ENCODE measurements at regions not wholly inside any gene's neighbourhood (a gene's known extent, or its start where the extent isn't known, plus 50 kb on each side); places are given as distances from the start of the nearest gene placed in this dataset.
"Not testable (repeated sequence)": the region's sequence is repeated elsewhere in the genome, so short reads cannot be mapped to it uniquely, and the experiment has no call there.

DNA sequence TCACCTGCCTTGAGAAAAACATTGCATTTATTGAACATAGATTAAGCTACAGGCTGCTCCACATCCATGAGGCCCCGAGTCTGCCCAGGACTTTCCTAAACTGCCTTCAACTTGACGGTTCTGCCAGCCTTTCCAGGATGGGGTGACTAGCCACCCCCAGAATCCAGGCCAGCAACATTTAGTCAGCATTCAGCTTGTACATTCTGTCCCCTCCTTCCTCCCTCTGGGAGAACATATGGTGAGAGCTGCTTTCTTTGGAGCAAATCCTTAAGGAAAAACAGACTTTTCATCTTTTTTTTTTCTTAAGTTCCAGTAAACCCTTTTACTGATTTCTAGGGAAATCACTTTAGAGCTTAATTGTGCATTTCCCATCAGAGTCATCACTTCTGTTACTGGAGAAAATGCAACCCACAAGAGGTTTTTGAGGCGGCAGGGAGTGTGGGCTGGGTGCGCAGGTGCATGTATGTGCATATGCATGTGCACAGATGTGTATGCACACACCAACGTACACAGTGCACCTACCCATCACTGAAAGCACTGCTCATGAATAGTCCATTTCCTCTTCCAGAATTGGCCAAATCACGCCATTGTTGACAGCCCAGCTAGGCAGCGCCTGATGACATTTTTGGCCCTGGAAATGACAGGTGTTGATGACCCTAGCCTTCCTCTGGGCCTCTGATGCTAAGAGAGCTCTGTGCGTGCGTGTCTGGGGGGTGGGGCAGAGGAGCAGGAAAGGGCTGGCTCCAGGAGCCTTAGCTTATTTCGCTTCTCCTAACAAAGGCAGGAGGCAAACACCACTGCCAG, 145.6 kb downstream of the HSD17B3 start:
- no peak for DNase-seq

DNA sequence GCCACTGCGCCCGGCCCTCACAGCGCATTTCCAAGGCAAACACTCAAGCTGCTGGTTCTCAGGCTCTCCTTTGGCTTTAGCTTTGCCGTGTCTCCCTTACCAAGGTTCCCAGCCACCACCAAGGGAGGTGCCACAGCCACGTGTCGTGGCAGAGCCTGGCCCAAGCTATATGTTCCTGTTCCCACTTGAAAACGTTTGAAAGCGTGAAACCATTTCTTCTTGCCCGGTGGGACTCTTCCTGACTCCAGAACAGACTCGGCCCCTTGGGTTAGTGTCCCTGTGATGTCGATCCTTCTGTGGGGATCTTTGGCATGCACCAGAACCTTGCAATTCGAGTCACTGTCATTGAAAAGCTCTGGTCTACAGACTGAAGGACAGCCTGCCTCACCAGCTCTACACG, 147.9 kb downstream of the HSD17B3 start:
- no peak for DNase-seq

DNA sequence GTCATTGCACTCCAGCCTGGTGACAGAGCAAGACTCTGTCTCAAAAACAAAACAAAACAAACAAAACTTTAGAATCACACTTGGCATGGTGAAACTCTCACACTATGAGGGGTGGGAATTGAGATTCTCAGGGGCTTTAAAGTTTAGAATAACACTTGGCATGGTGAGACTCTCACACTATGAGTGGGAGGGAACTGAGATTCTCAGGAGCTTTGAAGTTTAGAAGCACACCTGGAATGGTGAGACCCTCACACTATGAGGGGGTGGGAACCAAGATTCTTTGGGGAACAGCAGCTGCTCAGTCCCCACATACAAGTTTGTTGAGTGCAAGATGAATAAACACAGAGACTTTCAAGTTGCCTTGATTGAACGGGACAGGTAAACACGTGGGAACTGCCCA, 149.4 kb downstream of the HSD17B3 start:
- no peak for DNase-seq

DNA sequence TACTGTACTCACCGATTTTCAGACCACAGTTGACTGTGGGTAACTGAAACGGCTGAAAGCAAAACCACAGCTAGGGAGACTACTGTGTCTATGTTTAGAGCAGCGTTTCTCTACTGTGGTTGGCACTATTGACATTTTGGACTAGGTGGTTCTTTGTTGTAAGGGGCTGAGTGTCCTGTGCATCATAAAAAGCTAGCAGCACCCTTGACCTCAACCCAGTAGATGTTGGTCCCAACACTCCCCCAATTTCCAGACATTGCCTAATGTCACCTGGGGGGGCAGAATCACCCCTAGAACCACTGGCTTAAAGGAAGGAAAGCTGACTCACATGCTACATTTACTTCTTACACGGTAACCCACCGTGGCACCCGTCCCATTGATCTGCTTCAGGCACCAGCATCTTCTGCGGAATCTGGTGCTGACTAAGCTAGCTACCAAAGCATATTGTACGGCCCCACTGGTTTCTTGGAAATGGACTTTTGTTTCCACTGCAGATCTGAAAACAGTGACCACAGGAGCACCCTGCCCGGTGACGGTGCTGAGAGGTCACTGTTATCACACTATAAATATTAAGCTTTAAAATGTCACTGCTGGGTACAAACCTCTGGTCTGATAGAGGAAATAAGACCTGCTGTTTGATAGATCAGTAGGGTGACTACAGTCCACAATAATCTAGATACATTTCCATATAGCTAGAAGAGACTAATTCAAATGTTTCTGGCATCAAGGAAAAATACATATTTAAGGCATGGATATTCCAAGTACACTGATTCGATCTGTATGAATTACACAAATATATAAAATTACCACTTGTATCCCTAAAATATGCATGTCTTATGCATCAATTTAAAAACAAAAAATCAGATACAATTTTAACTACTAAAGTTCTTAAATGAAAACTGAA, 151.4 kb downstream of the HSD17B3 start:
- DNase-seq, result peak; percentile 86

DNA sequence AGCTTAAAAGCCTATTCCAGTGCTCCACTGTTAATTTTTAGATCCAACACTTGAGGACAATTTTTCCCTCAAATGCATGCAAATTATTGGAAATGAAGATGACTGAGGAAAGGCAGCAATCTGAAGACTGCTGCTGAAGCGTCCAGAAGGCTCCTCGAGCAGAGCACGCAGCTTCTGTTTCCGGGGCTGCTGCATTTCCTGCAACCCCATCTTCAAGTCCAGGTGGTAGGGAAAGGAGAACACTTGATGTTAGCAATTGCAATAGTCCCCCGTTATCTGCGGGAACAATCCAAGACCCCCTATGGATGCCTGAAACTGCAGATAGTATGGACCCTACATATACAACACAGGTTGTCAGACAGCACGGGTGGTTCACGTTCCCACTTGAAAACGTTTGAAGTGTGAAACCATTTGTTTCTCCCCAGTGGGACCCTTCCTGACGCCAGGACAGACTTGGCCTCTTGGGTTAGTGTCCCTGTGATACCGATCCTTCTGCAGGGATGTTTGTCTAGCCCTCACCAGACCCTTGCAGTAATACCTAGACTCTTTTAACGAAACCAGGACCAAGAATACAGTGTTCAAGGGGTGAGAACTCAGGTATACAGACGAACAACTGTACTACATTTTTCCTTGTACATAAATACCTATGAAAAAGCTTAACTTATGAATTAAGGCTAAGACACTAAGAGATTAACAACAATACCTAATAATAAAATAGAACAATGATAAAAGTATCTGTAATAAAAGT, 152.3 kb downstream of the HSD17B3 start:
- no peak for DNase-seq

DNA sequence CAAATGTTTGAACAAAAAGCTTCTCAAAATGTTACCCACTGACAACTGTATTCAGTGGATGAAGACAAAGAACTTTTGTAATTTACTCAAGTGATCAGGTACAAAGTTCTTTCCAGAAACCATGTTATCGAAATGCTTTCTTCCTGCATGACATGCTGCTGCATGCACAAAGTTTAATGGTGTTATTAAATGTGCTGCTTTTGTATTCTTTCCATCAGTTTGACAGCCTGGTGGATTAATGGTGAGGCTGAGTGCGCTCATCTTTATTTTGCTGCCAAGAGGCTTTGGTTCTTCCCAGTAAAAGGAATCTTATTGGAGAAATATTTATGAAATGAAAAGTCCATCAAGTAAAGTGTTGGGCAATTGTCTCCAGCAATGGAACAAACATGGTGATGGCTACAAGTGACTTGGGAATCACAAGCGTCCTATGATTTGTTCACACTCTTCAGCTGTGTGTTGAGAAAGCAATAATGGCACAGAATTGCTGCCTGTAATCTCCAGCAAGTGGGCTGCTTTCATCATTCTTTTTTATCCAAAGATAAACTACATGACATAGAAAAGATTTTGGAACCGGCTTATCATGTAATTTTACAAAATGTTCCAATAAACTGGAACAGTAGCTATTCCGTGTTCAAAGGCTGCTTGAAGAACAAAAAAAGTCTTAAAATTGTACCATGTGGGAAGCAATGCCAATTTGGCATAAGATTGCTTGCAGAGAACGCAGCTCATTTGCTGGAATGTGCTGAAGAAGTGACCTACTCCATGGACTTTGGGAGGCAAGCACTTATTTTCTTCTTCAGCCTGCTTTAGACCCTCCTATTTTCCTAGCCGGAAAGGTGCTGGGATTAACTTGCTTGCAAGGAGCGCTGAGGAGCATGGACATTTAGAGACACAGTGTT, 153.1 kb downstream of the HSD17B3 start:
- DNase-seq, result no peak

DNA sequence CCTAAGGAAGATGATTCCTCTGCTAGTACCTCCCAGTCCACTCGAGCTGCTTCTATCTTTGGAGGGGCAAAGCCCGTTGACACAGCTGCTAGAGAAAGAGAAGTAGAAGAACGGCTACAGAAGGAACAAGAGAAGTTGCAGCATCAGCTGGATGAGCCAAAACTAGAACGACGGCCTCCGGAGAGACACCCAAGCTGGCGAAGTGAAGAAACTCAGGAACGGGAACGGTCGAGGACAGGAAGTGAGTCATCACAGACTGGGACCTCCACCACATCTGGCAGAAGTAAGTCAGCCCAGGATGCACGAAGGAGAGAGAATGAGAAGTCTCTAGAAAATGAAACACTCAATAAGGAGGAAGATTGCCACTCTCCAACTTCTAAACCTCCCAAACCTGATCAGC, 154.9 kb downstream of the HSD17B3 start:
- not testable (repeated sequence) for DNase-seq

DNA sequence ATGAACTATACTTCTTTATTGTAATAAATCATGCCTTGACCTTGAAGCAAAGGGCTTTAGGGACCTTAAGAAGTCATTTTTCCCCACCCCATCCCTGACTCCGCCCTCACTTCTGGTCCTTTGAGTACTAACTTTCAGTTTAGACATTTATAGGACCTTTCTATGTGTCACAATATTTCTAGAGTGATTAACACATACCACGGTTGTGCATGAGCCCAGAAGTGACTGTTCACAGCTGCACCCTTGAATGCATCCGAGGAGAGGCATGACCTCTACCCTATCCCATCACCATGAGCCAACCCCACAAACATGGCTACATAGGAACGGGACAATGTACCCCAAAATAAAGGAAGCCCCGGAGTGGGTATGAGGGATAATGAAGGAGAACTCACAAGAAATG, 160.3 kb downstream of the HSD17B3 start:
- no peak for DNase-seq

DNA sequence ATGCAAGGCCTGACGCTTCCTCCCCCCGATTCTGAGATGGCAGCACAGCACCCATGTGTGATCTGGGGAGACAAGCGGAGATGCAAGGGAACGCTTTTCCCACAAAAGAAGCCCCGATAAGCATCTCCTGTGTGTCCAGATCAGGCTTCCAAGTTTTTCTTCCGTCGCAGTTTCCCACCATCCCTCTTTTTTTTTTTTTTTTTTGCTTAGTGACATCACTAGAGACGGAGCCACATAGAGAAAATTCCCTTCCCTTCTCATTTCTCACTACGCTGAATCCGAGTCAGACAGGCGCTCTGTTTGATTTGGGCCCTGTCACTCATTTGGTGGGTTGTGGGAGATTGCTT, 160.9 kb downstream of the HSD17B3 start:
- no peak for DNase-seq

DNA sequence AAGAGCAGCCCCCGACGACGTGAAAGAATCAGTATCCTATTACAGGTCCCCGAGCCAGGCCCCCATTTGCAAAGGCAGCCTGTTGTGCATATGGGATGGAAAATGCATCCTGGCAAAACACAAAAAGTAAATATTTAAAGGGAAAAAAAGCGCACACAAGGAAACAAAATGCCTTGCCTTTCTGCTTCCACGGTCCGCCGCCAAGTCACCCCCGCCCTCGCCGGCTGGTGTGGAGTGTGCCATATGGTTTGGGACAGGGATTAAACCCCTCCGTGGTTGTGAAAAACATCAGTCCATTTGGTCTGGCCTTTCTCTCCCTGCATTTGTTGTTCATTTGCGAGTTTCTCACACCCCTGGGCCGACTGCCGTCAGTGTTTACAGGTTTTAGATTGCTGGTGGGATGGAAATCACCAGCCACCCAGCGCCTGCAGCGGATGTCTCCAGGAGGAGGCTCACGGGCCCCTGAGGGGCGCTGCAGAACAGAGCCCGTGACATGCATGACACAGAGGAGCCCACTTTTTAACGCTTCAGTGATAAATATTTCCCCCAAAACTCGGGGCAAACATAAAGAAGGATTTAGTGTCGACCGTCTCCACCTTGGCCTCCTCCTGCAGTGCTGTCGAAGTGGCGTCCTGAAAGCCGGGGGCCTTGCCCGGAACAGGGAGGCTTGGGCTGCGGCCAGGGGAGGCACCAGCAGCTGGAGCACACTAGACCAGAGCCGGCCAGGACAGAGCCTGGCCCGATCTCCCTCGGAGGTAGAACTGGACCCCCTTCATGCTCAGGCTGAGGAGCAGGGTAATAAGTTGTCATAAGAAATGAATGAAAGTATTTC, 161.5 kb downstream of the HSD17B3 start:
- DNase-seq, result no peak

DNA sequence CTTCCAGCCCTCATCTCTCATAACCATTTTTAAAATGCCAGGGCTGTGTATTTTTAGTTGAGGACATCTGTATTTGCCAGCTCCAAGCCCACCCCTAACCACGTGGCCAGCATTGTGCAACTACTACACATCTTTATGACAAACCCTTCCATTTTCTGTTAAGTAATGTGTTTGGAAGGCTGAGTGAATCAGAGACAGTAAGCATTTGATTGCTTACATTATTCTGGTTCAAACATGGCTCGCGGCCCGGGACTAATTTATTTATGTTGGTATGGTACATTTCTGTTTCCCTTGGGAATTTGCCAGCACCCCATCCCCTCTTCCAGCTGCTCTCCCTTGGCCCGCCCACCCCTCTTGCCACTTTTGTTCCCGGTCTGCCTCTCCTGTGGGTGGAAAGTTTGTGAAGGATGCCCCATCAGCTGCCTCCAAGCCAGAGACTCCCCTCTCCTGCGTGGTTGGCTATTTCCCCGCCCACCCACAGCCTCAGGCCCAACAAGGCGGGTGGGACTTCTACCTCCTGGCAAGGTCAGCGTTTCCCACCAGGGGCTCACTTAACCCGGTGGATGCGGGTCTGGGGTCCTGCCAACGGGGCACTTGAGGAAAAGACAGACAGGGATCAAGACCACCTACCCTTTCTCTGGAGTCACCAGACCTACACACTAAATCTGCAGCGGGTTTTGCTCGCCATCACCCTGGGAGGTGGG, 162.2 kb downstream of the HSD17B3 start:
- DNase-seq, result no peak

DNA sequence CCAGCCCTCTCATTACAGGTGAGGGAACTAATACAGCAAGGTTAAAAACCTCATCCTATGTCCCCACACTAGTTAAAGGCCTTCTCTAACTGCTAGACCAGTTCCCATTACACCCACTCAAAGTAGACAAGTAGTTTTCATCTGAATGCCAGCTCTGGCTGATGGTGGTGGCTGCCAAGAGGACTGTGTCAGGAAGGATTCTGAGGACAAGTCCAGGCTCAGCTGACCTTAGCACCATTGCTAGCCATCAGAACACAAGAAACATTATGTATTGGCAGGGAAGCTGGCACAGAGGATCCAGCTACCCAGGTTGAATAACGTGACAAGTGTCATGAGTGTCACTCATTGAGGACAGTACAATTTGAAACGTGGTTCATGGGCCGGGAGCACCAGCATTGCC, 163.4 kb downstream of the HSD17B3 start:
- no peak for DNase-seq

DNA sequence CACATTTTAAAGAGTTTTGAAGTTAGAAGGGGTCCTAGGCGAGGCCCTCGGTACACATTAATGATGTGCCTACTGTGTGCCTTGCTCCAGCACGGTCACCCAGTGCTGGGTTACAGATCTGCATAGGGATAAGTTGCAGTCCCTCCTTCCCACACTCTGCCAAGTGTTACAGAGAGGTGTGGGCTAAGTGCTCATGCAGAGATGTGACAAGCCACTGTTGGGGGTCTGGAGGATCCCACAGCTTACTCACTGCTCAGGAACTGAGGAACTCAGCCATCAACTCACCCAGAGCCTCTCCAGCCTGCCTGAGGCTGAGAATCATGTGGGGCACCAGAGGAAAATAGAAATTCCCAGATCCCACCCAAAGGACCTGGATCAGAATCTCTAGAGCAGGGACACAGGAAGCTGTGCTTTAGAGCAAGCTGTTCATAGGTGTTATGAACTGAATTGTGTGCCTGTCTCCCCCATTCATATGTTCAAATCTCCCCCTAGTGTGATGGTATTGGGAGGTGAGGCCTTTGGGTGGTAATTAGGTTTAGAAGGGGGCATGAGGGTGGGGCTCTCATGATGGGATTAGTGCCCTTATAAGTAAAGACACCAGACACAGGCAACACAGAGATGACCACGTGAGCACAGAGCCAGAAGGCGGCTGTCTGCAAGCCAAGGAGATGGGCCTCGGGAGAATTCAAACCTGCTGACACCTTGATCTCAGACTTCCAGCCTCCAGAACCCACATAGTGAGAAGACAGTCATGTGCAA, 164.1 kb downstream of the HSD17B3 start:
- DNase-seq, result no peak

DNA sequence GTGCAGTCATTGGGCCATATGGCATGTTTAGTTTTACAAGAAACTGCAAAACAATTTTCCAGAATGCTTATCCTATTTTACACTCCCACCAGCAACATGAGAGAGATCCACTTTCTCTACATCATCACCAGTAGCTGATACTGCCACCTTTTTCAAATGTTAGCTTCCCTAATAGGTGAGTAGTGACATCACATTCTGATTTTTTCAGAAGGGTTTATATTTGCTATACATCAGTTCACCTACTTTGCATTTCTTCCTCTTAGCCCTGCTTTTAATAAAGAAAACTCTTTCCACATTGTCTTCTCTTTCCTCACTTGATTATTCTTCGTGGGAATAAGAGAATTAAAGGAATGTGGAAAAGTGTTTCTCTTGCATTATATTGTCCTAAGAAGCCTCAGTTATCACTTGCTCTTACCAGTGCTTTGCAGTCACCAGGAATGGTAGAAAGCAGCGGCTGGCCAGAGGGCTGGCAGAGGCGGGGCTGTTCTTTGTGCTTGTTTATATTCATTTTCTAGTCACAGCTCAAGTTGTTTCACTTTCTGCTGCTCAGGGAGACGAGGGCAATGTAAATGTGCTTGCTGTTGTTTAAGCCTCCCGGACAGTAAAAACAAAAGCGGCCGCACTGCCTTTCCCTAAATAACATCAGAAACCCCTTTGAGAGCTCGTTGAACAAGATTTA, 164.8 kb downstream of the HSD17B3 start:
- DNase-seq, result peak; percentile 78

DNA sequence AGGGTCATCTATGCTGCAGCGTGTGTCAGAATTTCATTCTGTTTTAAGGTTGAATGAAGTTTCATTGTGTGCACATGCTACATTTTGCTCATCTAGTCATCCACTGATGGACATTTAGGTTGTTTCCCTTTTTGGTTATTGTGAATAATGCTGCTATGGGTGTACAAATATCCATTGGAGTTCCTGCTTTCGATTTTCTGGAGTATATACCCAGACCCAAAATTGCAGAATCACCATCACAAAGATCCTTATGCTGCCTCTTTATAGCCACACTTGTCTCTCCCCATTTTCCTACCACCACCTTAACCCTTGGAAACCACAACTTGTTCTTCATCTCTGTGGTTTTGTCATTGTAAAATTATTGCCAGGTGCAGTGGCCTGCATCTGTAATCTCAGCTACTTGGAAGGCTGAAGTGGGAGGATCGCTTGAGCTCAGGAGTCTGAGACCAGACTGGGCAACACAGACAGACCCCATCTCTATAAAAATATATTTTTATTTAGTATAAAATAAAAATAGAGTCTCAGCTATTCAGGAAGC, 166.2 kb downstream of the HSD17B3 start:
- DNase-seq, result no peak

DNA sequence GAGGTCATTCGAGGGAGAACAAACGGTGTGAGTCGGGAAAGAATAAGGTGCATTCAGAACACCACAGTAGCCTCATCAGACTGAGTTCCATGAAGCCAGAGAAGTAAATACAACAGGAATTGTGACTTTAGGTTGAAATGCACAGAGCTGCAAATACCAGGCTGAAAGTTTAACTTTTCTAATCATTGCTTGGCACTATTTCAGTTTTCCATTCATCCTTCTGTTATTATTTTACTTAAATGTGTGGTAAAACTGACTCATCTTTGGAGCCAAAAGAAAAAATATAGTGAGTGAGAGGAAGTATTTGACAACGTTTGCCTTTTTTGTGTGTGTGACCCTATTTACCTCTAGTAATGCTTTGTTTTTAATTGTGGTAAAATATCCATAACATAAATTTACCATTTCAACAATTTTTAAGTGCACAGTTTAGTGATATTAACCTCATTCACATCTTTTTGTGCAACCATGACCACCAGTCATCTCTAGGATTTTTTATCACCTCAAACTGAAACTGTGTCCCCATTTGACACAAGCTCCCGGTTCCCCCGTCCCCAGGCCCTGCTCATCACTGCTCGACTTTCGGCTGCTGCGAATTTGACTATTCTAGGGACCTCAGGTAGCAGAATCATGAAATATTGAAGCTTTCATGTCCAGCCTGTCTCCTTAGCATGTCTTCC, 166.8 kb downstream of the HSD17B3 start:
- no peak for DNase-seq

DNA sequence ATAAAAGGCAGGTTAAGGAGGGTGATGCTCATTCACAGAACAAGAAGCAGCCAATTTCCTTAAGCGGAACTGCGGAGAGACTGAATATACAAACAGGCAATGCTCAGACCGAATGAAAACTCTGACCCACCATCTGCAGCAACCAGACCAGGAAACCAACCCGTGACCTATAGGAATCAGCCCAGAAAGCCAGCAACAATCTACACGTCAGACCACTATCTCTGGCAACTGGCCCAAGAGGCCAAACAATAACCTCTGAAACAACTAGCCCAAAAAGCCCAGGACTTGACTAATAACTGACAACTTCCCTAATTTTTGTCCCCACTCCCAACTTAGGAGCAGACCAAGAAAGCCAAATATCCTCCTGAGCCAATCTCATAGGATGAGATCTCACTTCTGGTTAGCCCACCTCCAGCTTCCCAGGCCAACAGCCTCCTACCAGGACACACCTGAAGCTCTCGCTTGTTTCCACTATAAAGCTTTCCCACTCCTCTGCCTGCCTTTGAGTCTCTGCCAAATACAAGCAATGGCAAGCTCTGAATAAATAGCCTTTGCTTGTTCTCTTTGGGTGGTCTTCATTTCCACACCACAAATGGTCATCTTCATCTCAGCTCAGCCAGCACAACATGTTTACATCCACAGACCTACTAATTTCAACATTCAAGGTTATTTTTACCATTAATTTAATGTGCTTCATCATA, 168.5 kb downstream of the HSD17B3 start:
- no peak for DNase-seq

DNA sequence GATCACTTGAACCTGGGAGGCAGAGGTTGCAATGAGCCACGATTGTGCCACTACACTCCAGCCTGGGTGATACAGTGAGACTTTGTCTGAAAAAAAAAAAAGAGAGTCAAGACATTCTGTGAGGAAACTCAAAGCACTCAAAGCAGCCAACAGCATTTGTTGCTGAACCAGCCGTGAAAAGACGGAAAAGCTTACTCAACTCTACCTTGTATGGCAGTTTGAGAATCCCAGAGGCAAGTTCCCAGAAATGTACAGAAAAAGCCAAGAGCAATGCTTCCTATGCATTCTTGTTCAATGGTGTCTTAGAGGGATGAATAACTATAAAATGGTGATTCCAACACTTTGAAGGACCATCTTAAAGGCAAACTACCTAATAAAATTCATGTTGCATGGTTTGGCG, 170.2 kb downstream of the HSD17B3 start:
- no peak for DNase-seq
